ENCODE measurements at regions not wholly inside any gene's neighbourhood (a gene's known extent, or its start where the extent isn't known, plus 50 kb on each side); places are given as distances from the start of the nearest gene placed in this dataset.

- TF ChIP-seq POLR2AphosphoS5 (IDR thresholded peaks at IDR 0.05) (no peak), EP300 (IDR thresholded peaks at IDR 0.05) (no peak), CTCF (IDR thresholded peaks at IDR 0.05) (no peak), POLR2A (IDR thresholded peaks at IDR 0.05; ENCODE audit: low read depth) (no peak)
- WGBS, result 86% methylated on average over 3 of the region's 3 CpGs
- no peaks in the 10 kb centered on the region for H3K36me3 ChIP-seq
Measured at GRCh38 chr6:48891308-48891707, 571.7 kb downstream of the MMUT start.

GRCh38 chr6:48889429-48889828, 573.6 kb downstream of the MMUT start:
- no peak for TF ChIP-seq POLR2AphosphoS5 (IDR thresholded peaks at IDR 0.05)
- TF ChIP-seq EP300 (IDR thresholded peaks at IDR 0.05), result no peak
- TF ChIP-seq POLR2A (IDR thresholded peaks at IDR 0.05; ENCODE audit: low read depth), result no peak
- no peak for TF ChIP-seq CTCF (IDR thresholded peaks at IDR 0.05)
- no peaks in the 10 kb centered on the region for H3K36me3 ChIP-seq
- H3K27ac ChIP-seq (replicated peaks in 1 of 4), result no peak overlapping the region
- no peaks in the 10 kb centered on the region for H3K4me1 ChIP-seq
- no peaks in the 10 kb centered on the region for H3K9me3 ChIP-seq
- WGBS, result 91% methylated on average over 2 of the region's 2 CpGs
- H3K4me3 ChIP-seq, result no peak overlapping the region
- DNase-seq (ENCODE audit: extremely low spot score), result no peak
- intact Hi-C loops (cut with DNase I), result no loop called here
- no peaks in the 10 kb centered on the region for H3K27me3 ChIP-seq

More at GRCh38 chr6:48891308-48891707, 571.7 kb downstream of the MMUT start:
- Histone ChIP-seq H3K27ac (replicated peaks in 1 of 4) (no peak overlapping the region), H3K9me3 (no peaks in the 10 kb centered on the region), H3K27me3 (no peaks in the 10 kb centered on the region), H3K4me3 (no peak overlapping the region), H3K4me1 (no peaks in the 10 kb centered on the region)
- intact Hi-C loops (cut with DNase I), result no loop called here
- DNase-seq (ENCODE audit: extremely low spot score), result no peak

- intact Hi-C loops (cut with DNase I), result no loop called here
Measured at GRCh38 chr6:48883116-48883515, 579.9 kb downstream of the MMUT start.

GRCh38 chr6:48881551-48881950, 581.5 kb downstream of the MMUT start:
- TF ChIP-seq EP300 (IDR thresholded peaks at IDR 0.05) (no peak), POLR2A (IDR thresholded peaks at IDR 0.05; ENCODE audit: low read depth) (no peak), CTCF (IDR thresholded peaks at IDR 0.05) (no peak), POLR2AphosphoS5 (IDR thresholded peaks at IDR 0.05) (no peak)
- Histone ChIP-seq H3K27ac (replicated peaks in 1 of 4) (no peak overlapping the region), H3K9me3 (no peaks in the 10 kb centered on the region), H3K27me3 (no peaks in the 10 kb centered on the region), H3K4me1 (no peaks in the 10 kb centered on the region), H3K4me3 (no peak overlapping the region), H3K36me3 (no peaks in the 10 kb centered on the region)
- WGBS, result 73% methylated on average over 1 of the region's 1 CpG
- DNase-seq (ENCODE audit: extremely low spot score), result no peak
- intact Hi-C loops (cut with DNase I), result no loop called here

More at GRCh38 chr6:48883116-48883515, 579.9 kb downstream of the MMUT start:
- TF ChIP-seq POLR2AphosphoS5 (IDR thresholded peaks at IDR 0.05), result no peak
- no peak for TF ChIP-seq POLR2A (IDR thresholded peaks at IDR 0.05; ENCODE audit: low read depth)
- TF ChIP-seq CTCF (IDR thresholded peaks at IDR 0.05), result no peak
- no peak for TF ChIP-seq EP300 (IDR thresholded peaks at IDR 0.05)
- H3K27ac ChIP-seq (replicated peaks in 1 of 4), result no peak overlapping the region
- DNase-seq (ENCODE audit: extremely low spot score), result no peak
- H3K4me3 ChIP-seq, result no peak overlapping the region
- no peaks in the 10 kb centered on the region for H3K36me3 ChIP-seq
- no peaks in the 10 kb centered on the region for H3K9me3 ChIP-seq
- H3K4me1 ChIP-seq, result no peaks in the 10 kb centered on the region
- H3K27me3 ChIP-seq, result no peaks in the 10 kb centered on the region

- no peak for DNase-seq (ENCODE audit: extremely low spot score)
- TF ChIP-seq EP300 (IDR thresholded peaks at IDR 0.05) (no peak), CTCF (IDR thresholded peaks at IDR 0.05) (no peak), POLR2AphosphoS5 (IDR thresholded peaks at IDR 0.05) (no peak), POLR2A (IDR thresholded peaks at IDR 0.05; ENCODE audit: low read depth) (no peak)
- Histone ChIP-seq H3K9me3 (peaks cover 0 to 1% (median 0%) of the 10 kb centered on the region in 4 donors), H3K36me3 (no peaks in the 10 kb centered on the region), H3K4me3 (no peak overlapping the region), H3K27ac (replicated peaks in 1 of 4) (no peak overlapping the region), H3K27me3 (no peaks in the 10 kb centered on the region), H3K4me1 (no peaks in the 10 kb centered on the region)
- WGBS, result 82% methylated on average over 1 of the region's 1 CpG
- intact Hi-C loops (cut with DNase I), result no loop called here
Measured at GRCh38 chr6:48869595-48869994, 593.5 kb downstream of the MMUT start.

All from esophagus muscularis mucosa (tissue), 4 donors.